HCT116 (cell line): ENCODE measurements at regions not wholly inside any gene's neighbourhood (a gene's known extent, or its start where the extent isn't known, plus 50 kb on each side); places are given as distances from the start of the nearest gene placed in this dataset.

Experiments
- ATAC-seq: fragments of 200-7000 bp; cut with Tn5 transposase; 2 replicates; pipeline ENCODE4 v1.9.1; 2020; ENCODE audit warnings: mild to moderate bottlenecking, moderate library complexity
- BruUV-seq: library from RNA; stranded (reverse); fragments of 400-500 nt; replicated peaks from 2 replicates; lab custom pipeline; 2021; lab: Mats Ljungman, UMichigan
- CTCF ChIA-PET: fragments of 300-600 bp; sonication (Branson Sonifier 250); formaldehyde crosslinking; loops from one replicate; lab custom pipeline; 2021; ENCODE audit warnings: antibody characterized with exemption; lab: Charles Lee
- POLR2A ChIA-PET: fragments of 300-600, 350-600 bp; sonication (Branson Sonifier 250); formaldehyde crosslinking; loops from one replicate; lab custom pipeline; 2021; ENCODE audit warnings: antibody characterized with exemption; lab: Charles Lee
- RAD21 ChIA-PET, 2 experiments: fragments of 300-600 bp; sonication (Branson Sonifier 250); formaldehyde crosslinking; loops; one replicate each; lab custom pipeline; 2023; ENCODE audit warnings: low total read pairs in 2 of 2; ENCODE audit not compliant: uncharacterized antibody in 2 of 2, unreplicated experiment in 2 of 2, low non-redundant PET in 1 of 2; lab: Charles Lee
- DNase-seq: peaks from one replicate; pipeline ENCODE4 v3.0.0-alpha.2; 2010; ENCODE audit warnings: low read depth, low spot score
- H2AFZ ChIP-seq: fragments of 200-600 bp; shearing (Covaris generic), sonication (generic); 2 replicates; pipeline ENCODE4 v1.6.1; 2017; ENCODE audit warnings: low read depth, mixed run types, mixed read lengths, antibody characterized with exemption, low read length; ENCODE audit not compliant: poor library complexity, severe bottlenecking
- H3K27ac ChIP-seq: 2 replicates; pipeline ENCODE4 v1.5.1; 2012; ENCODE audit warnings: low read depth, low read length
- H3K27me3 ChIP-seq: fragments of 200-600 bp; sonication (generic); 2 replicates; pipeline ENCODE4 v1.6.1; 2016; ENCODE audit warnings: mixed run types, low read length, mixed read lengths; ENCODE audit not compliant: insufficient read depth
- H3K36me3 ChIP-seq, 2 experiments: fragments of 200-500 bp in 1 of 2; fragments of 200-600 bp in 1 of 2; sonication (Bioruptor generic) in 1 of 2; sonication (generic) in 1 of 2; 2 replicates each; pipeline versions ENCODE4 v1.5.1 to v1.6.1; 2014 to 2016; ENCODE audit warnings: low read length in 2 of 2, inconsistent platforms in 1 of 2, mixed read lengths in 1 of 2, mixed run types in 1 of 2; ENCODE audit not compliant: insufficient read depth in 2 of 2, control insufficient read depth in 1 of 2
- H3K4me1 ChIP-seq, 2 experiments: fragments of 200-600 bp in 1 of 2; sonication (generic) in 1 of 2; 2 replicates each; pipeline versions ENCODE4 v1.5.1 to v1.6.1; 2012 to 2017; ENCODE audit warnings: low read length in 2 of 2, inconsistent platforms in 1 of 2, mild to moderate bottlenecking in 1 of 2, mixed read lengths in 1 of 2, mixed run types in 1 of 2, moderate library complexity in 1 of 2; ENCODE audit not compliant: insufficient read depth in 2 of 2, control insufficient read depth in 1 of 2
- H3K4me2 ChIP-seq: fragments of 200-600 bp; sonication (generic); 2 replicates; pipeline ENCODE4 v1.6.1; 2017; ENCODE audit warnings: mixed run types, low read length, mixed read lengths
- H3K4me3 ChIP-seq, 2 experiments: fragments of 200-600 bp in 1 of 2; sonication (generic) in 1 of 2; replicated peaks in 1 of 2; 2 replicates each; pipeline ENCODE4 v1.5.1; 2011 to 2016; ENCODE audit warnings: low read length in 2 of 2, control low read depth in 1 of 2, low read depth in 1 of 2, mild to moderate bottlenecking in 1 of 2, mixed read lengths in 1 of 2, mixed run types in 1 of 2
- H3K79me2 ChIP-seq: fragments of 200-600 bp; sonication (generic); 2 replicates; pipeline ENCODE4 v1.6.1; 2017; ENCODE audit warnings: mild to moderate bottlenecking, mixed run types, low read length, moderate library complexity, mixed read lengths; ENCODE audit not compliant: insufficient read depth
- H3K9ac ChIP-seq: fragments of 200-600 bp; sonication (generic); 2 replicates; pipeline ENCODE4 v1.6.1; 2016; ENCODE audit warnings: low read length, mixed read lengths
- H3K9me2 ChIP-seq: fragments of 200-600 bp; sonication (generic), shearing (Covaris generic); 2 replicates; pipeline ENCODE4 v1.6.1; 2017; ENCODE audit warnings: mixed run types, mild to moderate bottlenecking, moderate library complexity; ENCODE audit not compliant: insufficient read depth
- H3K9me3 ChIP-seq, 2 experiments: fragments of 200-500 bp in 1 of 2; fragments of 200-600 bp in 1 of 2; sonication (Bioruptor generic) in 1 of 2; sonication (generic) in 1 of 2; 2 replicates each; pipeline ENCODE4 v1.6.1; 2014 to 2017; ENCODE audit warnings: low read length in 2 of 2, mixed read lengths in 2 of 2, inconsistent platforms in 1 of 2, low read depth in 1 of 2, mild to moderate bottlenecking in 1 of 2, mixed run types in 1 of 2, moderate library complexity in 1 of 2; ENCODE audit not compliant: control insufficient read depth in 1 of 2, insufficient read depth in 1 of 2
- H4K20me1 ChIP-seq: fragments of 200-600 bp; sonication (generic), shearing (Covaris generic); 2 replicates; pipeline ENCODE4 v1.6.1; 2017; ENCODE audit warnings: mixed run types, mild to moderate bottlenecking, moderate library complexity; ENCODE audit not compliant: insufficient read depth
- CBX3 ChIP-seq: IDR thresholded peaks from 2 replicates; pipeline ENCODE4 v1.6.1; 2012; ENCODE audit warnings: low read depth
- EGR1 ChIP-seq: IDR thresholded peaks from 2 replicates; pipeline ENCODE4 v1.6.1; 2012; ENCODE audit warnings: low read depth
- ELF1 ChIP-seq: IDR thresholded peaks from 2 replicates; pipeline ENCODE4 v1.6.1; 2012; ENCODE audit warnings: low read depth, borderline replicate concordance
- EZH2 ChIP-seq: fragments of 200-600 bp; sonication (generic); IDR thresholded peaks from 2 replicates; pipeline ENCODE4 v1.6.1; 2017; ENCODE audit warnings: antibody characterized with exemption, mixed run types
- EZH2phosphoT487 ChIP-seq: fragments of 200-600 bp; IDR thresholded peaks from 2 replicates; pipeline ENCODE4 v1.6.1; 2018; ENCODE audit warnings: antibody characterized with exemption, borderline replicate concordance
- FOSL1 ChIP-seq: IDR thresholded peaks from 2 replicates; pipeline ENCODE4 v1.6.1; 2012; ENCODE audit warnings: low read depth
- JUND ChIP-seq: IDR thresholded peaks from 2 replicates; pipeline ENCODE4 v1.6.1; 2012
- POLR2A ChIP-seq: IDR thresholded peaks from 2 replicates; pipeline ENCODE4 v1.7.0; 2011; ENCODE audit warnings: borderline replicate concordance; ENCODE audit not compliant: insufficient read depth, insufficient read length; ENCODE audit errors: extremely low read depth
- POLR2AphosphoS5 ChIP-seq: IDR thresholded peaks from 2 replicates; pipeline ENCODE4 v1.6.1; 2011; ENCODE audit warnings: mild to moderate bottlenecking, low read depth, low read length, moderate library complexity
- RAD21 ChIP-seq: IDR thresholded peaks from 2 replicates; pipeline ENCODE4 v1.6.1; 2012; ENCODE audit warnings: low read depth, mild to moderate bottlenecking
- SIN3A ChIP-seq: IDR thresholded peaks from 2 replicates; pipeline ENCODE4 v1.6.1; 2012; ENCODE audit warnings: low read depth
- SP1 ChIP-seq: IDR thresholded peaks from 2 replicates; pipeline ENCODE4 v1.6.1; 2012; ENCODE audit warnings: low read depth
- TCF7L2 ChIP-seq: IDR thresholded peaks from 2 replicates; pipeline ENCODE4 v1.7.0; 2011; ENCODE audit warnings: borderline replicate concordance, inconsistent platforms; ENCODE audit not compliant: insufficient read depth, insufficient read length; ENCODE audit errors: extremely low read depth
- ZFX ChIP-seq: fragments of 450-650 bp; IDR thresholded peaks from 2 replicates; pipeline ENCODE4 v1.6.1; 2017
- ZNF274 ChIP-seq: fragments of 200-500 bp; sonication (Bioruptor generic); IDR thresholded peaks from 2 replicates; pipeline ENCODE4 v1.6.1; 2014; ENCODE audit warnings: mild to moderate bottlenecking, low read depth, low read length, inconsistent platforms
- intact Hi-C: fragments of 100-400 bp; cut with micrococcal nuclease; formaldehyde crosslinking; loops from 2 replicates; pipeline ENCODE4 v1.10.0; 2022
- TF ChIP-seq, protein P1 (sequence below): IDR thresholded peaks from 2 replicates; pipeline ENCODE4 v1.6.1; 2012
- TF ChIP-seq, protein P2 (sequence below): IDR thresholded peaks from 2 replicates; pipeline ENCODE4 v1.6.1; 2012; ENCODE audit warnings: low read depth
- TF ChIP-seq, protein P3 (sequence below): IDR thresholded peaks from 2 replicates; pipeline ENCODE4 v1.6.1; 2011; ENCODE audit warnings: mild to moderate bottlenecking, low read length, moderate library complexity; ENCODE audit not compliant: insufficient replicate concordance; ENCODE audit errors: extremely low read depth
- TF ChIP-seq, protein P4 (sequence below), 3 experiments: fragments of 200-600 bp in 1 of 3; sonication (generic) in 1 of 3; IDR thresholded peaks in 2 of 3; conservative IDR thresholded peaks in 1 of 3; 2 replicates each; pipeline ENCODE4 v1.5.1; 2012 to 2017; ENCODE audit warnings: low read depth in 2 of 3, low read length in 2 of 3, antibody characterized with exemption in 1 of 3, borderline replicate concordance in 1 of 3, control low read depth in 1 of 3, mild to moderate bottlenecking in 1 of 3, mixed read lengths in 1 of 3, mixed run types in 1 of 3, moderate library complexity in 1 of 3; ENCODE audit not compliant: insufficient read depth in 1 of 3

DNA sequence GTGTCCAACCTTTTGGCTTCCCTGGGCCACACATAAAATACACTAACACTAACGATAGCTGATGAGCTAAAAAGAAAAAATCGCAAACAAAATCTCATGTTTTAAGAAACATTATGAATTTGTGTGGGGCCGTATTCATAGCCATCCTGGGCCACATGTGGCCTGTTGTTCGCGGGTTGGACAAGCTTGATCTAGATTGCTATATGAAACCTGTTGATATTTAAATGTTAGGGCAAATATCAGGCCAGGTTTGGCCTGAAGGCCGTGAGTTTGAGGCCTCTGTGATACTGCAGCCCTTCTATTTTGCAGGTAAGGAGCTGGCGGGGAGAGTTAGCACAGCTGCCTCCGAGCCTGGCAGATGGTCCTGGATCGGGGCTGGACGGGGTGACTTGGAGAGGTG lies 99.0 kb downstream of the CEBPB start:
- Histone ChIP-seq H3K79me2 (no peaks in the 10 kb centered on the region), H3K36me3 (no peaks in the 10 kb centered on the region), H2AFZ (no peak overlapping the region), H3K4me2 (no peak overlapping the region), H3K9me3 (no peaks in the 10 kb centered on the region), H3K27ac (no peak overlapping the region), H3K9ac (no peak overlapping the region), H3K27me3 (no peaks in the 10 kb centered on the region), H3K4me1 (peaks cover 51 to 66% of the 10 kb centered on the region in 2 experiments), H3K9me2 (no peaks in the 10 kb centered on the region), H4K20me1 (no peaks in the 10 kb centered on the region), H3K4me3 (no peak overlapping the region)
- RAD21 ChIA-PET = no interaction called here
- DNase-seq (no peak), ATAC-seq (no peak)
- no TSS peak for BruUV-seq
- POLR2A ChIA-PET = no interaction called here
- CTCF ChIA-PET = no interaction called here
- intact Hi-C loops = no loop called here
- TF ChIP-seq, protein P1, sequence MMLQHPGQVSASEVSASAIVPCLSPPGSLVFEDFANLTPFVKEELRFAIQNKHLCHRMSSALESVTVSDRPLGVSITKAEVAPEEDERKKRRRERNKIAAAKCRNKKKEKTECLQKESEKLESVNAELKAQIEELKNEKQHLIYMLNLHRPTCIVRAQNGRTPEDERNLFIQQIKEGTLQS = no peak
- TF ChIP-seq EGR1 (no peak), RAD21 (no peak), CBX3 (no peak), SIN3A (no peak), ZNF274 (no peak), JUND (no peak), POLR2A (no peak), EZH2phosphoT487 (no peak), ELF1 (no peak), EZH2 (no peak), FOSL1 (no peak), POLR2AphosphoS5 (no peak), SP1 (no peak), ZFX (no peak), TCF7L2 (no peak)
- TF ChIP-seq, protein P2, sequence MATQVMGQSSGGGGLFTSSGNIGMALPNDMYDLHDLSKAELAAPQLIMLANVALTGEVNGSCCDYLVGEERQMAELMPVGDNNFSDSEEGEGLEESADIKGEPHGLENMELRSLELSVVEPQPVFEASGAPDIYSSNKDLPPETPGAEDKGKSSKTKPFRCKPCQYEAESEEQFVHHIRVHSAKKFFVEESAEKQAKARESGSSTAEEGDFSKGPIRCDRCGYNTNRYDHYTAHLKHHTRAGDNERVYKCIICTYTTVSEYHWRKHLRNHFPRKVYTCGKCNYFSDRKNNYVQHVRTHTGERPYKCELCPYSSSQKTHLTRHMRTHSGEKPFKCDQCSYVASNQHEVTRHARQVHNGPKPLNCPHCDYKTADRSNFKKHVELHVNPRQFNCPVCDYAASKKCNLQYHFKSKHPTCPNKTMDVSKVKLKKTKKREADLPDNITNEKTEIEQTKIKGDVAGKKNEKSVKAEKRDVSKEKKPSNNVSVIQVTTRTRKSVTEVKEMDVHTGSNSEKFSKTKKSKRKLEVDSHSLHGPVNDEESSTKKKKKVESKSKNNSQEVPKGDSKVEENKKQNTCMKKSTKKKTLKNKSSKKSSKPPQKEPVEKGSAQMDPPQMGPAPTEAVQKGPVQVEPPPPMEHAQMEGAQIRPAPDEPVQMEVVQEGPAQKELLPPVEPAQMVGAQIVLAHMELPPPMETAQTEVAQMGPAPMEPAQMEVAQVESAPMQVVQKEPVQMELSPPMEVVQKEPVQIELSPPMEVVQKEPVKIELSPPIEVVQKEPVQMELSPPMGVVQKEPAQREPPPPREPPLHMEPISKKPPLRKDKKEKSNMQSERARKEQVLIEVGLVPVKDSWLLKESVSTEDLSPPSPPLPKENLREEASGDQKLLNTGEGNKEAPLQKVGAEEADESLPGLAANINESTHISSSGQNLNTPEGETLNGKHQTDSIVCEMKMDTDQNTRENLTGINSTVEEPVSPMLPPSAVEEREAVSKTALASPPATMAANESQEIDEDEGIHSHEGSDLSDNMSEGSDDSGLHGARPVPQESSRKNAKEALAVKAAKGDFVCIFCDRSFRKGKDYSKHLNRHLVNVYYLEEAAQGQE = no peak
- TF ChIP-seq, protein P3, sequence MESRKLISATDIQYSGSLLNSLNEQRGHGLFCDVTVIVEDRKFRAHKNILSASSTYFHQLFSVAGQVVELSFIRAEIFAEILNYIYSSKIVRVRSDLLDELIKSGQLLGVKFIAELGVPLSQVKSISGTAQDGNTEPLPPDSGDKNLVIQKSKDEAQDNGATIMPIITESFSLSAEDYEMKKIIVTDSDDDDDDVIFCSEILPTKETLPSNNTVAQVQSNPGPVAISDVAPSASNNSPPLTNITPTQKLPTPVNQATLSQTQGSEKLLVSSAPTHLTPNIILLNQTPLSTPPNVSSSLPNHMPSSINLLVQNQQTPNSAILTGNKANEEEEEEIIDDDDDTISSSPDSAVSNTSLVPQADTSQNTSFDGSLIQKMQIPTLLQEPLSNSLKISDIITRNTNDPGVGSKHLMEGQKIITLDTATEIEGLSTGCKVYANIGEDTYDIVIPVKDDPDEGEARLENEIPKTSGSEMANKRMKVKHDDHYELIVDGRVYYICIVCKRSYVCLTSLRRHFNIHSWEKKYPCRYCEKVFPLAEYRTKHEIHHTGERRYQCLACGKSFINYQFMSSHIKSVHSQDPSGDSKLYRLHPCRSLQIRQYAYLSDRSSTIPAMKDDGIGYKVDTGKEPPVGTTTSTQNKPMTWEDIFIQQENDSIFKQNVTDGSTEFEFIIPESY = no peak
- TF ChIP-seq, protein P4, sequence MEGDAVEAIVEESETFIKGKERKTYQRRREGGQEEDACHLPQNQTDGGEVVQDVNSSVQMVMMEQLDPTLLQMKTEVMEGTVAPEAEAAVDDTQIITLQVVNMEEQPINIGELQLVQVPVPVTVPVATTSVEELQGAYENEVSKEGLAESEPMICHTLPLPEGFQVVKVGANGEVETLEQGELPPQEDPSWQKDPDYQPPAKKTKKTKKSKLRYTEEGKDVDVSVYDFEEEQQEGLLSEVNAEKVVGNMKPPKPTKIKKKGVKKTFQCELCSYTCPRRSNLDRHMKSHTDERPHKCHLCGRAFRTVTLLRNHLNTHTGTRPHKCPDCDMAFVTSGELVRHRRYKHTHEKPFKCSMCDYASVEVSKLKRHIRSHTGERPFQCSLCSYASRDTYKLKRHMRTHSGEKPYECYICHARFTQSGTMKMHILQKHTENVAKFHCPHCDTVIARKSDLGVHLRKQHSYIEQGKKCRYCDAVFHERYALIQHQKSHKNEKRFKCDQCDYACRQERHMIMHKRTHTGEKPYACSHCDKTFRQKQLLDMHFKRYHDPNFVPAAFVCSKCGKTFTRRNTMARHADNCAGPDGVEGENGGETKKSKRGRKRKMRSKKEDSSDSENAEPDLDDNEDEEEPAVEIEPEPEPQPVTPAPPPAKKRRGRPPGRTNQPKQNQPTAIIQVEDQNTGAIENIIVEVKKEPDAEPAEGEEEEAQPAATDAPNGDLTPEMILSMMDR (IDR thresholded peaks at IDR 0.05 in 2 of 3, conservative IDR thresholded peaks at IDR 0.05 in 1 of 3; ENCODE audit: borderline replicate concordance in 1 of 3, insufficient read depth in 1 of 3, low read depth in 2 of 3, low read length in 2 of 3) = no peak
